Glutamatergic neuron (in vitro differentiated cells): ENCODE measurements at regions not wholly inside any gene's neighbourhood (a gene's known extent, or its start where the extent isn't known, plus 50 kb on each side); places are given as distances from the start of the nearest gene placed in this dataset.
A peak's percentile ranks its signal among the peaks of the same experiment; 100 is the strongest.
"Not testable (repeated sequence)": the region's sequence is repeated elsewhere in the genome, so short reads cannot be mapped to it uniquely, and the experiment has no call there.

Source experiments
- DNase-seq: peaks from one replicate; pipeline ENCODE4 v3.0.0; 2022
- H3K27ac Mint-ChIP-seq: one replicate; pipeline ENCODE4 v1.8.0; 2020; ENCODE audit warnings: mild to moderate bottlenecking, mixed read lengths, inconsistent platforms; ENCODE audit not compliant: unreplicated experiment
- H3K27me3 Mint-ChIP-seq: one replicate; pipeline ENCODE4 v1.8.0; 2020; ENCODE audit warnings: mild to moderate bottlenecking, moderate library complexity, mixed read lengths, inconsistent platforms; ENCODE audit not compliant: unreplicated experiment
- H3K36me3 Mint-ChIP-seq: one replicate; pipeline ENCODE4 v1.8.0; 2020; ENCODE audit warnings: mild to moderate bottlenecking, mixed read lengths, inconsistent platforms; ENCODE audit not compliant: unreplicated experiment
- H3K4me1 Mint-ChIP-seq: one replicate; pipeline ENCODE4 v1.8.0; 2020; ENCODE audit warnings: mild to moderate bottlenecking, low read depth, mixed read lengths, inconsistent platforms; ENCODE audit not compliant: unreplicated experiment
- H3K4me3 Mint-ChIP-seq: one replicate; pipeline ENCODE4 v1.8.0; 2020; ENCODE audit warnings: mild to moderate bottlenecking, mixed read lengths, inconsistent platforms; ENCODE audit not compliant: unreplicated experiment
- H3K9me3 Mint-ChIP-seq: one replicate; pipeline ENCODE4 v1.8.0; 2020; ENCODE audit warnings: mild to moderate bottlenecking, moderate library complexity, mixed read lengths, inconsistent platforms; ENCODE audit not compliant: unreplicated experiment
- TF ChIP-seq, protein P1 (sequence below): fragments of 200-600 bp; sonication (generic); IDR thresholded peaks from one replicate; pipeline ENCODE4 v1.5.0; 2021; ENCODE audit not compliant: partially characterized antibody, unreplicated experiment

DNA sequence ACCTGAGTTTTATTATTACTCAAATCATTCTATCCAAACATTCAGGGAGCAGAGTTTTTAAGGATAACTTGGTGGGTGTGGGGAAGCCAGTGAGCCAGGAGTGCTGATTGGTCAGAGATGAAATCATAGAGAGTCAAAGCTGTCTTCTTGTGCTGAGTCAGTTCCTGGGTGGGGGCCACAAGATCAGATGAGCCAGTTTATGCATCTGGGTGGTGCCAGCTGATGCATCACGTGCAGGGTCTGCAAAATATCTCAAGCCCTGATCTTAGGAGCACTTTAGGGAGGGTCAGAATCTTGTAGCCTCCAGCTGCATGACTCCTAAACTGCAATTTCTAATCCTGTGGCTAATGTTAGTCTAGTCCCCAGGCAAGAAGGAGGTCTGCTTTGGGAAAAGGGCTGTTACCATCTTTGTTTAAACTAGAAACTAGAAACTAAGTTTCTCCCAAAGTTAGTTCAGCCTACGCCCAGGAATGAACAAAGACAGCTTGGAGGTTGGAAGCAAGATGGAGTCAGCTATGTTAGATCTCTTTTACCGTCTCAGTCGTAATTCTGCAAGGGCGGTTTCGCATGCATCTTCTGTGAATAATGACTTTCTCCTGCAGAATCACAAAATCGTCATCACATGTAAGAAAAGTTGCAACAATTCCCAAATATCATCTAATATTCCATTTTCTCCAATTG is 97.5 kb downstream of the ZNF664 start:
- H3K4me1 Mint-ChIP-seq, result peaks cover 10% of the 10 kb centered on the region
- H3K36me3 Mint-ChIP-seq, H3K27me3 Mint-ChIP-seq, H3K27ac Mint-ChIP-seq, H3K9me3 Mint-ChIP-seq, H3K4me3 Mint-ChIP-seq, DNase-seq: not testable (repeated sequence)

DNA sequence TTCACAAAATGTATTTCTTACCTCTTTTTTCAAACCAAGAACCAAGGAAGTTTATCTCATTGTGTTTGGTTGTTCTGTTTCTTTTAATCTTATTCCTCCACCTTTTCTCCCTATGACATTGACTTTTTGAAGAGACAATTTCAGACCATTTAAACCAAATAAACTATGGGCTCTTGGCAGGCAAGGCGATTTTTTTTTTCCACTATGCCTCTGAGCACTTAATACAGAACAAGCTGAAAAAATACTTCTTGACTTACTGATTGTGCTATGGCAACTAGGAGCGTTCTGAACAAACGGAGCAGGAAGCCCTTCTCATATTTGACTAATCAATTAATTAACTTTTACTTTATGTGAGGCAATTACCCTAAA is 98.0 kb downstream of the ZNF664 start:
- Mint-ChIP-seq H3K4me3 (no peak overlapping the region), H3K9me3 (peaks cover 5% of the 10 kb centered on the region), H3K27ac (no peak overlapping the region), H3K4me1 (peaks cover 10% of the 10 kb centered on the region), H3K27me3 (no peaks in the 10 kb centered on the region), H3K36me3 (peaks cover 6% of the 10 kb centered on the region)
- TF ChIP-seq, protein P1, sequence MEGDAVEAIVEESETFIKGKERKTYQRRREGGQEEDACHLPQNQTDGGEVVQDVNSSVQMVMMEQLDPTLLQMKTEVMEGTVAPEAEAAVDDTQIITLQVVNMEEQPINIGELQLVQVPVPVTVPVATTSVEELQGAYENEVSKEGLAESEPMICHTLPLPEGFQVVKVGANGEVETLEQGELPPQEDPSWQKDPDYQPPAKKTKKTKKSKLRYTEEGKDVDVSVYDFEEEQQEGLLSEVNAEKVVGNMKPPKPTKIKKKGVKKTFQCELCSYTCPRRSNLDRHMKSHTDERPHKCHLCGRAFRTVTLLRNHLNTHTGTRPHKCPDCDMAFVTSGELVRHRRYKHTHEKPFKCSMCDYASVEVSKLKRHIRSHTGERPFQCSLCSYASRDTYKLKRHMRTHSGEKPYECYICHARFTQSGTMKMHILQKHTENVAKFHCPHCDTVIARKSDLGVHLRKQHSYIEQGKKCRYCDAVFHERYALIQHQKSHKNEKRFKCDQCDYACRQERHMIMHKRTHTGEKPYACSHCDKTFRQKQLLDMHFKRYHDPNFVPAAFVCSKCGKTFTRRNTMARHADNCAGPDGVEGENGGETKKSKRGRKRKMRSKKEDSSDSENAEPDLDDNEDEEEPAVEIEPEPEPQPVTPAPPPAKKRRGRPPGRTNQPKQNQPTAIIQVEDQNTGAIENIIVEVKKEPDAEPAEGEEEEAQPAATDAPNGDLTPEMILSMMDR, result no peak
- no peak for DNase-seq

DNA sequence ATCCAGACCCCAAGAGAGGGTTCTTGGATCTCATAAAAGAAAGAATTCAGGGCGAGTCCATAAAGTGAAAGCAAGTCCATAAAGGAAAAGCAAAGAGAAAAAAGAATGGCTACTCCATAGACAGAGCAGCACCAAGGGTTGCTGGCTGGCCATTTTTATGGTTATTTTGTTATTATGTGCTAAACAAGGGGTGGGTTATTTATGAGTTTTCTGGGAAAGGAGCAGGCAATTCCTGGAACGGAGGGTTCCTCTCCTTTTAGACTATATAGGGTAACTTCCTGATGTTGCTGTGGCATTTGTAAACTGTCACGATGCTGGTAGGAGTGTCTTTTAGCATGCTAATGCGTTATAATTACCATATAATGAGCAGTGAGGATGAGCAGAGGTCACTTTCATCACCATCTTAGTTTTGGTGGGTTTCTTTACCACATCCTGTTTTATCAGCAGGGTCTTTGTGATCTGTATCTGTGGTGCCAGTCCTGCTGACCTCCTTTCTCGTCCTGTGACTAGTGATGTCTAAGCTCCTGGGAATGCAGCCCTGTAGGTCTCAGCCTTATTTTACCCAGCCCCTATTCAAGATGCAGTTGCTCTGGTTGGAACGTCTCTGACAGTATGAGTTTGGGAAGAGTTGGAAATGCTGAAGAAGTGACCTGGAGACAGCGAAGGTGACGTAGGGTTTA is 100.5 kb downstream of the ZNF664 start:
- DNase-seq, result no peak

DNA sequence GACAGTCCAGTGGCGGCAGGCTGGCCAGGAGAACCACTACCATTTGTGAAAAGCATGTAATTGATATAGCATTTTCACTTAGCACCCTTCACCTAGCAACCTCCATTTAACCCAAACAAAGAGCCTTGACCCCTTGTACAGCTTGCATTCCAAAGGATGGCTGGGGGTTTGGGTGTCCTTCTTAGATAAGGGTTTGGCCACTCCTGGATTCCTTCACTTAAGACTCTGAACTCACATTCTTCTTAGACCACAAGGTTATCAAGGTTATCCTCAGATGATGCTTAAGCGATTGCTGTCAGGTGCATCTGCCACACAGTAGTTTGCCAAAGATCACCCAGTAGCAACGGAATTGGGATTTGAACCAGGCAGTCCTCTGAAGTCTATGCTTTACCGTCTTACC is 102.8 kb downstream of the ZNF664 start:
- Mint-ChIP-seq H3K36me3 (no peaks in the 10 kb centered on the region), H3K9me3 (peaks cover 8% of the 10 kb centered on the region), H3K27me3 (no peaks in the 10 kb centered on the region), H3K4me3 (no peak overlapping the region), H3K27ac (no peak overlapping the region), H3K4me1 (peaks cover 24% of the 10 kb centered on the region)
- TF ChIP-seq, protein P1, result no peak
- no peak for DNase-seq

More for the DNA sequence above, 100.5 kb downstream of the ZNF664 start:
- Mint-ChIP-seq H3K27ac (no peak overlapping the region), H3K27me3 (no peaks in the 10 kb centered on the region), H3K36me3 (no peaks in the 10 kb centered on the region), H3K4me3 (no peak overlapping the region), H3K9me3 (peaks cover 7% of the 10 kb centered on the region), H3K4me1 (peaks cover 18% of the 10 kb centered on the region)
- TF ChIP-seq, protein P1, result no peak

DNA sequence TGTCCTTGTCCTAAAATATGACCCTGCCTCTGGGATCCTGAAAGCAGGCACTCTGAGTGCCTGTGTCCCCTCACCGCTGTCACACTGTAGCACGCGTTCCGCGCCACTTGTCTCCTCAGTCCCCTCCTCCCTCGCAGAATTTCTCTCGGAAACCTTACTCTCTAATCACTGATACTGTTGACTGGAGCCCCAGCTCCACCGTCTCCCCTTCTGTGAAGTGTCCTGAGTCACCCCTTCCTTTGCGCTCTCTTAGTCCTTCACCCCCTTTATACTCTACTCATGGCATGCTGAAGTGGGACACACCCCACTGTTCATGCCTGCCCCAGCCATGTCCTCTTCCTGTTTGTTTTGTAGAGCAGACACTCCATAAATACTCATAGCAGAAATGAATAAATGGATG is 104.7 kb downstream of the ZNF664 start:
- DNase-seq, result no peak
- peaks cover 6% of the 10 kb centered on the region for H3K27me3 Mint-ChIP-seq
- H3K4me3 Mint-ChIP-seq, result no peak overlapping the region
- peaks cover 30% of the 10 kb centered on the region for H3K4me1 Mint-ChIP-seq
- H3K27ac Mint-ChIP-seq, result peak overlapping the region; percentile 56
- TF ChIP-seq, protein P1, result no peak
- peaks cover 11% of the 10 kb centered on the region for H3K9me3 Mint-ChIP-seq
- no peaks in the 10 kb centered on the region for H3K36me3 Mint-ChIP-seq
